ENCODE measurements at regions not wholly inside any gene's neighbourhood (a gene's known extent, or its start where the extent isn't known, plus 50 kb on each side); places are given as distances from the start of the nearest gene placed in this dataset.

GRCh38 chr1:56133522-56134472 lies 445.6 kb downstream of the PLPP3 start:
- no peak for TF ChIP-seq POLR2AphosphoS5 (IDR thresholded peaks at IDR 0.05)
- DNase-seq = no peak
- H3K36me3 ChIP-seq = no peaks in the 10 kb centered on the region
- no peak overlapping the region for H3K4me3 ChIP-seq
- no peaks in the 10 kb centered on the region for H3K9me3 ChIP-seq
- H3K27ac ChIP-seq = no peak overlapping the region
- 83 to 94% (median 85%) methylated on average over 7 of the region's 7 CpGs for WGBS, 5 donors
- H3K4me1 ChIP-seq = peaks cover 0 to 21% (median 3%) of the 10 kb centered on the region in 6 donors
- no peaks in the 10 kb centered on the region for H3K27me3 ChIP-seq (replicated peaks in 1 of 7)
- intact Hi-C loops (cut with DNase I; ENCODE audit: low total_unique reads) = no loop called here

- H3K27ac ChIP-seq = peak overlapping the region in 3 of 8 donors; percentile 12 to 35 (median 16)
- DNase-seq = no peak
- TF ChIP-seq POLR2A (IDR thresholded peaks at IDR 0.05) (no peak), POLR2AphosphoS5 (IDR thresholded peaks at IDR 0.05) (peak in 1 of 3 donors; percentile 50), CTCF (IDR thresholded peaks at IDR 0.05 in 8 of 11, conservative IDR thresholded peaks at IDR 0.05 in 3 of 11) (no peak)
- WGBS, 5 donors = 23 to 31% (median 24%) methylated on average over 4 of the region's 4 CpGs
- peaks cover 0 to 21% (median 3%) of the 10 kb centered on the region in 6 donors for H3K4me1 ChIP-seq
- intact Hi-C loops (cut with DNase I; ENCODE audit: low total_unique reads) = no loop called here
- no peaks in the 10 kb centered on the region for H3K27me3 ChIP-seq (replicated peaks in 1 of 7)
- no peaks in the 10 kb centered on the region for H3K36me3 ChIP-seq
- H3K9me3 ChIP-seq = no peaks in the 10 kb centered on the region
- no peak overlapping the region for H3K4me3 ChIP-seq
Observed at GRCh38 chr1:56132520-56132919, 446.8 kb downstream of the PLPP3 start.

- peaks cover 0 to 21% (median 0%) of the 10 kb centered on the region in 6 donors for H3K4me1 ChIP-seq
- peaks cover 0 to 4% (median 0%) of the 10 kb centered on the region in 8 donors for H3K9me3 ChIP-seq
- H3K36me3 ChIP-seq = no peaks in the 10 kb centered on the region
- DNase-seq = no peak
- H3K27me3 ChIP-seq (replicated peaks in 1 of 7) = no peaks in the 10 kb centered on the region
- TF ChIP-seq CTCF (IDR thresholded peaks at IDR 0.05 in 8 of 11, conservative IDR thresholded peaks at IDR 0.05 in 3 of 11) = no peak
- no peak for TF ChIP-seq POLR2AphosphoS5 (IDR thresholded peaks at IDR 0.05)
- TF ChIP-seq POLR2A (IDR thresholded peaks at IDR 0.05) = no peak
- no peak overlapping the region for H3K27ac ChIP-seq
- WGBS, 5 donors = 78 to 95% (median 82%) methylated on average over 3 of the region's 3 CpGs
- no peak overlapping the region for H3K4me3 ChIP-seq
- intact Hi-C loops (cut with DNase I; ENCODE audit: low total_unique reads) = no loop called here
Observed at GRCh38 chr1:56129837-56130236, 449.5 kb downstream of the PLPP3 start.

- Histone ChIP-seq H3K9me3 (peaks cover 0 to 16% (median 9%) of the 10 kb centered on the region in 8 donors), H3K4me3 (no peak overlapping the region), H3K27ac (no peak overlapping the region), H3K27me3 (replicated peaks in 1 of 7) (no peaks in the 10 kb centered on the region), H3K36me3 (no peaks in the 10 kb centered on the region), H3K4me1 (no peaks in the 10 kb centered on the region)
- no peak for DNase-seq
- TF ChIP-seq POLR2A (IDR thresholded peaks at IDR 0.05) = no peak
- TF ChIP-seq POLR2AphosphoS5 (IDR thresholded peaks at IDR 0.05) = no peak
- TF ChIP-seq CTCF (IDR thresholded peaks at IDR 0.05 in 8 of 11, conservative IDR thresholded peaks at IDR 0.05 in 3 of 11) = no peak
- intact Hi-C loops (cut with DNase I; ENCODE audit: low total_unique reads) = no loop called here
- 72 to 98% (median 92%) methylated on average over 3 of the region's 3 CpGs for WGBS, 5 donors
Observed at GRCh38 chr1:56125316-56125715, 454.0 kb downstream of the PLPP3 start.
